Skeletal muscle tissue (tissue), 3 donors: ENCODE measurements at regions not wholly inside any gene's neighbourhood (a gene's known extent, or its start where the extent isn't known, plus 50 kb on each side); places are given as distances from the start of the nearest gene placed in this dataset.

ENCODE experiments used
- H3K27ac ChIP-seq: one replicate; pipeline ENCODE4 v1.7.0; 2013; ENCODE audit warnings: mild to moderate bottlenecking, low read depth, low read length, inconsistent platforms
- H3K27me3 ChIP-seq, 3 donors: one replicate each; pipeline ENCODE4 v1.7.0; 2013; ENCODE audit warnings: low read length in 3 of 3; ENCODE audit not compliant: control insufficient read depth in 3 of 3, insufficient read depth in 3 of 3
- H3K36me3 ChIP-seq, 3 donors: one replicate each; pipeline ENCODE4 v1.7.0; 2013; ENCODE audit warnings: low read length in 3 of 3; ENCODE audit not compliant: control insufficient read depth in 3 of 3, insufficient read depth in 3 of 3
- H3K4me1 ChIP-seq, 3 donors: one replicate each; pipeline ENCODE4 v1.7.0; 2013; ENCODE audit warnings: low read length in 3 of 3, mild to moderate bottlenecking in 3 of 3; ENCODE audit not compliant: control insufficient read depth in 3 of 3, insufficient read depth in 3 of 3
- H3K4me3 ChIP-seq, 3 donors: one replicate each; pipeline ENCODE4 v1.7.0; 2013; ENCODE audit warnings: low read length in 3 of 3
- H3K9ac ChIP-seq, 3 donors: one replicate each; pipeline ENCODE4 v1.7.0; 2013; ENCODE audit warnings: low read length in 3 of 3, mild to moderate bottlenecking in 3 of 3, moderate library complexity in 2 of 3, low read depth in 1 of 3
- H3K9me3 ChIP-seq, 3 donors: one replicate each; pipeline ENCODE4 v1.7.0; 2013; ENCODE audit warnings: low read length in 3 of 3; ENCODE audit not compliant: control insufficient read depth in 3 of 3
- donor health status: Osteomylitis.

GRCh38 chr2:41806286-41806685 is 241.5 kb upstream of the PKDCC start:
- H3K27ac ChIP-seq = no peak overlapping the region
- no peak overlapping the region for H3K9ac ChIP-seq
- H3K36me3 ChIP-seq = no peaks in the 10 kb centered on the region
- H3K4me3 ChIP-seq = no peak overlapping the region
- H3K9me3 ChIP-seq = no peaks in the 10 kb centered on the region
- no peaks in the 10 kb centered on the region for H3K4me1 ChIP-seq
- H3K27me3 ChIP-seq = no peaks in the 10 kb centered on the region

- Histone ChIP-seq H3K4me3 (no peak overlapping the region), H3K4me1 (no peaks in the 10 kb centered on the region)
Observed at GRCh38 chr2:41821167-41821566, 226.7 kb upstream of the PKDCC start.

GRCh38 chr2:41826921-41827320 is 220.9 kb upstream of the PKDCC start:
- Histone ChIP-seq H3K27me3 (peaks cover 0 to 2% (median 0%) of the 10 kb centered on the region in 3 donors), H3K9ac (no peak overlapping the region), H3K9me3 (no peaks in the 10 kb centered on the region), H3K36me3 (no peaks in the 10 kb centered on the region), H3K27ac (no peak overlapping the region), H3K4me3 (no peak overlapping the region), H3K4me1 (no peaks in the 10 kb centered on the region)

More at GRCh38 chr2:41821167-41821566, 226.7 kb upstream of the PKDCC start:
- H3K9ac ChIP-seq = no peak overlapping the region
- no peak overlapping the region for H3K27ac ChIP-seq
- H3K27me3 ChIP-seq = no peaks in the 10 kb centered on the region
- H3K36me3 ChIP-seq = no peaks in the 10 kb centered on the region
- H3K9me3 ChIP-seq = no peaks in the 10 kb centered on the region

- Histone ChIP-seq H3K27ac (no peak overlapping the region), H3K27me3 (peaks cover 0 to 4% (median 0%) of the 10 kb centered on the region in 3 donors)
Observed at GRCh38 chr2:41827354-41827971, 220.4 kb upstream of the PKDCC start.

GRCh38 chr2:41828052-41828643 is 219.7 kb upstream of the PKDCC start:
- Histone ChIP-seq H3K36me3 (no peaks in the 10 kb centered on the region), H3K9me3 (no peaks in the 10 kb centered on the region), H3K4me3 (no peak overlapping the region), H3K27ac (no peak overlapping the region), H3K27me3 (peaks cover 0 to 4% (median 0%) of the 10 kb centered on the region in 3 donors), H3K9ac (no peak overlapping the region), H3K4me1 (no peaks in the 10 kb centered on the region)

More at GRCh38 chr2:41827354-41827971, 220.4 kb upstream of the PKDCC start:
- Histone ChIP-seq H3K4me1 (no peaks in the 10 kb centered on the region), H3K4me3 (no peak overlapping the region), H3K9ac (no peak overlapping the region), H3K9me3 (no peaks in the 10 kb centered on the region), H3K36me3 (no peaks in the 10 kb centered on the region)

GRCh38 chr2:41829052-41829451 is 218.8 kb upstream of the PKDCC start:
- no peak overlapping the region for H3K27ac ChIP-seq
- H3K4me1 ChIP-seq = no peaks in the 10 kb centered on the region
- no peaks in the 10 kb centered on the region for H3K9me3 ChIP-seq
- peaks cover 0 to 4% (median 0%) of the 10 kb centered on the region in 3 donors for H3K27me3 ChIP-seq
- H3K4me3 ChIP-seq = no peak overlapping the region
- H3K9ac ChIP-seq = no peak overlapping the region
- H3K36me3 ChIP-seq = no peaks in the 10 kb centered on the region

- Histone ChIP-seq H3K36me3 (no peaks in the 10 kb centered on the region), H3K9ac (no peak overlapping the region), H3K27ac (no peak overlapping the region), H3K27me3 (peaks cover 0 to 4% (median 0%) of the 10 kb centered on the region in 3 donors), H3K4me3 (no peak overlapping the region), H3K9me3 (no peaks in the 10 kb centered on the region), H3K4me1 (no peaks in the 10 kb centered on the region)
Observed at GRCh38 chr2:41830600-41830999, 217.2 kb upstream of the PKDCC start.

GRCh38 chr2:41832218-41832617 is 215.6 kb upstream of the PKDCC start:
- Histone ChIP-seq H3K9ac (no peak overlapping the region), H3K9me3 (no peaks in the 10 kb centered on the region), H3K4me1 (no peaks in the 10 kb centered on the region), H3K36me3 (no peaks in the 10 kb centered on the region), H3K4me3 (no peak overlapping the region), H3K27ac (no peak overlapping the region), H3K27me3 (peaks cover 0 to 2% (median 0%) of the 10 kb centered on the region in 3 donors)

- Histone ChIP-seq H3K36me3 (no peaks in the 10 kb centered on the region), H3K9me3 (no peaks in the 10 kb centered on the region), H3K4me1 (peaks cover 0 to 2% (median 1%) of the 10 kb centered on the region in 3 donors), H3K4me3 (no peak overlapping the region), H3K27me3 (peaks cover 0 to 2% (median 0%) of the 10 kb centered on the region in 3 donors), H3K27ac (no peak overlapping the region), H3K9ac (no peak overlapping the region)
Observed at GRCh38 chr2:41835401-41835800, 212.4 kb upstream of the PKDCC start.

- Histone ChIP-seq H3K9me3 (no peaks in the 10 kb centered on the region), H3K27me3 (peaks cover 0 to 2% (median 0%) of the 10 kb centered on the region in 3 donors), H3K9ac (no peak overlapping the region), H3K27ac (no peak overlapping the region), H3K4me1 (peaks cover 7 to 14% (median 9%) of the 10 kb centered on the region in 3 donors), H3K4me3 (no peak overlapping the region), H3K36me3 (no peaks in the 10 kb centered on the region)
Observed at GRCh38 chr2:41836948-41837347, 210.9 kb upstream of the PKDCC start.
